ENCODE measurements at regions not wholly inside any gene's neighbourhood (a gene's known extent, or its start where the extent isn't known, plus 50 kb on each side); places are given as distances from the start of the nearest gene placed in this dataset.

DNA sequence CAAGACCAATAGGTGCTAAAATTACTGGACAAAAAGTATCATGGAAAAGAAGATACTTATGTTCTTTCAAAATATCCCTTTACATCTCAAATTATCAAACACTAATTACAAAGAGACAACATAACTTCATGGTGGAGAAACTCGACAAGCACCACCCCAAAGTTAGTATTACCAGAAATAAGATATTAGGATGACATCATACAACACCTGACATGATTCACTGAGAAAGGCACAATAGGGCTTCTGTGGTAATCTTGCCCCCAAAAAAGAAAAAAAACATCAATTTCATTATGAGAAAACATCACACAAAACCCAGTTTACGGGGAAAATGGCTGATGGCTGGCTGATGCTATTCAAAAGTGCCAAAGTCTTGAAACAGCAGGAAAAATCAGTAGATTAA lies 1781.7 kb upstream of the PCDH10 start:
- intact Hi-C loops (cut with DNase I) = no loop called here
- Histone ChIP-seq H3K36me3 (no peaks in the 10 kb centered on the region), H3K4me1 (no peaks in the 10 kb centered on the region), H3K27me3 (no peaks in the 10 kb centered on the region), H3K4me3 (no peak overlapping the region), H3K27ac (no peak overlapping the region), H3K9me3 (no peaks in the 10 kb centered on the region)
- TF ChIP-seq, protein P1, sequence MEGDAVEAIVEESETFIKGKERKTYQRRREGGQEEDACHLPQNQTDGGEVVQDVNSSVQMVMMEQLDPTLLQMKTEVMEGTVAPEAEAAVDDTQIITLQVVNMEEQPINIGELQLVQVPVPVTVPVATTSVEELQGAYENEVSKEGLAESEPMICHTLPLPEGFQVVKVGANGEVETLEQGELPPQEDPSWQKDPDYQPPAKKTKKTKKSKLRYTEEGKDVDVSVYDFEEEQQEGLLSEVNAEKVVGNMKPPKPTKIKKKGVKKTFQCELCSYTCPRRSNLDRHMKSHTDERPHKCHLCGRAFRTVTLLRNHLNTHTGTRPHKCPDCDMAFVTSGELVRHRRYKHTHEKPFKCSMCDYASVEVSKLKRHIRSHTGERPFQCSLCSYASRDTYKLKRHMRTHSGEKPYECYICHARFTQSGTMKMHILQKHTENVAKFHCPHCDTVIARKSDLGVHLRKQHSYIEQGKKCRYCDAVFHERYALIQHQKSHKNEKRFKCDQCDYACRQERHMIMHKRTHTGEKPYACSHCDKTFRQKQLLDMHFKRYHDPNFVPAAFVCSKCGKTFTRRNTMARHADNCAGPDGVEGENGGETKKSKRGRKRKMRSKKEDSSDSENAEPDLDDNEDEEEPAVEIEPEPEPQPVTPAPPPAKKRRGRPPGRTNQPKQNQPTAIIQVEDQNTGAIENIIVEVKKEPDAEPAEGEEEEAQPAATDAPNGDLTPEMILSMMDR (IDR thresholded peaks at IDR 0.05) = no peak
- TF ChIP-seq POLR2A (IDR thresholded peaks at IDR 0.05) = no peak
- DNase-seq = no peak
- 69 to 78% methylated on average over 2 of the region's 2 CpGs for WGBS, 2 donors

DNA sequence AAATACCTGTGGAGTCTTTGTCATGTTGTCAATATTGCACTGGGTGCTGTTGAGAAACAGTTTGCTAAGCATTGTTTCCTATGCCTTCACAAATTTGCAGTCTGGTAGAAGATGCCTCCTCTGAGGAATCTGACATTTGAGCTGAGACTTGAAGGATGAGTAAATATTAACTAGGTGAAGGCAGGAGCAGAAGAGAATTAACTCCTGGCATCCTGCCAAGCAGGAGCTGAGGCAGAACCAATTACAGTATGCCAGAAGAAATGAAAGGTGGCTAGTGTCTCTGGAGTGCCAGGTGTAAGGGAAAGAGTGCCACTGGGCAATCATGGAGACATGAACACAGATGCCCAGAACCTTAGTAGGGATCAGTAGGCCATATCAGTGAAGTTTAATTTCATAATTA lies 1778.2 kb upstream of the PCDH10 start:
- H3K36me3 ChIP-seq = no peaks in the 10 kb centered on the region
- intact Hi-C loops (cut with DNase I) = no loop called here
- TF ChIP-seq POLR2A (IDR thresholded peaks at IDR 0.05) = no peak
- TF ChIP-seq, protein P1 (IDR thresholded peaks at IDR 0.05) = no peak
- no peak overlapping the region for H3K4me3 ChIP-seq
- no peak overlapping the region for H3K27ac ChIP-seq
- no peaks in the 10 kb centered on the region for H3K9me3 ChIP-seq
- H3K4me1 ChIP-seq = no peaks in the 10 kb centered on the region
- H3K27me3 ChIP-seq = no peaks in the 10 kb centered on the region
- no peak for DNase-seq

DNA sequence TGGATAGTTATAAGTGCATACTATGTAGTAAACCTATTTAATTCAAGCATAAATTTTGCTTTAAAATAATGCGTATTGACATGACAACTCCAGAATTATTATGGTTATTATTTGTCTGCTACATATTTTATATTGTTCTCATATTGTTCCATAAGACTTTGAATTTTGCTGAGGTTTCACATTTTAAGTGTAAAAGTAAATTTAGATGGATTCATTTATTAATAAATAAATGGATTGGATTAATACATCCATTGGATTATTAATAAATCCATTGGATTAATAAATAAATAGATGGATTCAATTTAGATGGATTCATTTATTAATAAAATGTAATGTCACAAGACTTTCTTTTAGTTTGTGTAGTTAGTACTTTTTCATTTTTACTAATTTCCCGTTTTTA lies 1768.0 kb upstream of the PCDH10 start:
- no peak overlapping the region for H3K27ac ChIP-seq
- 74 to 86% methylated on average over 2 of the region's 2 CpGs for WGBS, 2 donors

DNA sequence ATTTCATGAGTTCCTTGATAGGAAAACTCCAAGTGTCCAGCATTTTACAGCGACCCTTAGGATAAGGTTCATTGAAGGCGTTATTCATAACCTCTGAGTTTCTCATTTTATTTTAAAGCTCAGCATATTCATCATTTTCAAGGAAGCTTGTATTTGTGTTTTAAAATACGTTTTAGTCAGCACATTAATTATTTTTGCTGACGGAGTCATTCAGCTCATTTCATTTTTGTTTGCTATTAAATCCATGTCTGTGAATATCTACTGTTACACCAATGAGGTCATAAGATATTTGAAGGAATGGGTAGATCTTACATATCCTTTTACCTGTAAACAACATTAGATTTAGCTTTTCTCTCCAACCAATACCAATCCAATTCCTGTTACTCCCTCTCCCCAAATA lies 1766.3 kb upstream of the PCDH10 start:
- peaks cover 0 to 4% (median 0%) of the 10 kb centered on the region in 3 donors for H3K9me3 ChIP-seq
- TF ChIP-seq, protein P1 (IDR thresholded peaks at IDR 0.05) = no peak
- TF ChIP-seq POLR2A (IDR thresholded peaks at IDR 0.05) = no peak
- no peaks in the 10 kb centered on the region for H3K36me3 ChIP-seq
- DNase-seq = no peak
- no peak overlapping the region for H3K27ac ChIP-seq
- no peaks in the 10 kb centered on the region for H3K4me1 ChIP-seq
- WGBS, 2 donors = 64 to 77% methylated on average over 4 of the region's 4 CpGs
- intact Hi-C loops (cut with DNase I) = no loop called here
- H3K27me3 ChIP-seq = no peaks in the 10 kb centered on the region
- H3K4me3 ChIP-seq = no peak overlapping the region

More for the DNA sequence above, 1768.0 kb upstream of the PCDH10 start:
- Histone ChIP-seq H3K4me1 (no peaks in the 10 kb centered on the region), H3K27me3 (no peaks in the 10 kb centered on the region), H3K4me3 (no peak overlapping the region), H3K9me3 (peaks cover 0 to 4% (median 0%) of the 10 kb centered on the region in 3 donors), H3K36me3 (no peaks in the 10 kb centered on the region)
- DNase-seq = no peak
- intact Hi-C loops (cut with DNase I) = no loop called here
- no peak for TF ChIP-seq POLR2A (IDR thresholded peaks at IDR 0.05)
- TF ChIP-seq, protein P1 (IDR thresholded peaks at IDR 0.05) = no peak

DNA sequence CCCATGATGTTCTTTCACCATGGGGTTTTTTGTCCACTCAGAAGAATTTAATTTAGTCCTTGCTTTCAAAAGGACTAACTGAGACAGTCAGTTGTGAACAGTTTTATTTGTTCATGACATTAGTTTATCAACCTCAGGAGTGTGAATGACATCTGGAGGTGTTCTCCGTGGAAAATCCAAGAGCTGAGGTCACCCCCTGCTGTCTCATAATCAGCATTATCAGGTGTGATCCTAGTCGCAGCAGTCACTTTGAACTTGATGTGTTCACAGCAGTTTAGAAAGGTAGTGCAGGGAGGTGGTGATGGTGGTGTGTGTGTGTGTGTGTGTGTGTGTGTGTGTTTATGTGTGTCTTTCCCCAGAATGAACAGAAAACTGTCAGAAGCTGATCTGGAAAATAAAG lies 1760.8 kb upstream of the PCDH10 start:
- no peaks in the 10 kb centered on the region for H3K4me1 ChIP-seq
- H3K36me3 ChIP-seq = no peaks in the 10 kb centered on the region
- DNase-seq = no peak
- H3K9me3 ChIP-seq = no peaks in the 10 kb centered on the region
- H3K4me3 ChIP-seq = no peak overlapping the region
- WGBS, 2 donors = 14 to 16% methylated on average over 2 of the region's 2 CpGs
- no peaks in the 10 kb centered on the region for H3K27me3 ChIP-seq
- no peak overlapping the region for H3K27ac ChIP-seq
- intact Hi-C loops (cut with DNase I) = no loop called here
- TF ChIP-seq, protein P1 (IDR thresholded peaks at IDR 0.05) = no peak
- TF ChIP-seq POLR2A (IDR thresholded peaks at IDR 0.05) = no peak
